H9 (cell line): ENCODE measurements at regions not wholly inside any gene's neighbourhood (a gene's known extent, or its start where the extent isn't known, plus 50 kb on each side); places are given as distances from the start of the nearest gene placed in this dataset.

Experiments used
- DNase-seq: peaks from one replicate; pipeline ENCODE4 v3.0.0-alpha.2; 2017
- H2AFZ ChIP-seq: one replicate; pipeline ENCODE4 v1.6.1; 2013; ENCODE audit warnings: mild to moderate bottlenecking, low read length, control low read depth, moderate library complexity
- H2AK5ac ChIP-seq: 2 replicates; pipeline ENCODE4 v1.6.1; 2013; ENCODE audit warnings: low read length, control low read depth, mixed read lengths; ENCODE audit not compliant: insufficient read length
- H2BK120ac ChIP-seq: one replicate; pipeline ENCODE4 v1.6.1; 2013; ENCODE audit warnings: low read depth, mild to moderate bottlenecking, low read length, control low read depth, inconsistent platforms; ENCODE audit not compliant: poor library complexity, severe bottlenecking
- H2BK12ac ChIP-seq: 2 replicates; pipeline ENCODE4 v1.6.1; 2013; ENCODE audit warnings: low read length, control low read depth, mixed read lengths, low read depth; ENCODE audit not compliant: insufficient read length
- H2BK15ac ChIP-seq: 2 replicates; pipeline ENCODE4 v1.6.1; 2013; ENCODE audit warnings: low read depth, low read length, control low read depth
- H2BK20ac ChIP-seq: one replicate; pipeline ENCODE4 v1.6.1; 2013; ENCODE audit warnings: low read depth, mild to moderate bottlenecking, low read length, control low read depth, inconsistent platforms; ENCODE audit not compliant: poor library complexity, severe bottlenecking
- H2BK5ac ChIP-seq: 2 replicates; pipeline ENCODE4 v1.6.1; 2013; ENCODE audit warnings: low read length, control low read depth, mixed read lengths; ENCODE audit not compliant: insufficient read length
- H3K14ac ChIP-seq: 2 replicates; pipeline ENCODE4 v1.6.1; 2013; ENCODE audit warnings: low read length, control low read depth; ENCODE audit not compliant: insufficient read depth
- H3K18ac ChIP-seq: 2 replicates; pipeline ENCODE4 v1.6.1; 2013; ENCODE audit warnings: low read depth, mild to moderate bottlenecking, mixed read lengths, low read length, control low read depth; ENCODE audit not compliant: insufficient read length
- H3K23ac ChIP-seq: 2 replicates; pipeline ENCODE4 v1.6.1; 2013; ENCODE audit warnings: low read length, control low read depth, mixed read lengths, low read depth; ENCODE audit not compliant: insufficient read length
- H3K23me2 ChIP-seq: 2 replicates; pipeline ENCODE4 v1.6.1; 2013; ENCODE audit warnings: low read depth, mild to moderate bottlenecking, mixed read lengths, low read length, control low read depth; ENCODE audit not compliant: insufficient read length, poor library complexity, severe bottlenecking
- H3K27ac ChIP-seq: 2 replicates; pipeline ENCODE4 v1.5.1; 2013; ENCODE audit warnings: low read length, control low read depth, mixed read lengths, low read depth; ENCODE audit not compliant: insufficient read length
- H3K27me3 ChIP-seq: 2 replicates; pipeline ENCODE4 v1.6.1; 2013; ENCODE audit warnings: low read length, control low read depth, inconsistent platforms; ENCODE audit not compliant: insufficient read depth
- H3K4ac ChIP-seq: 2 replicates; pipeline ENCODE4 v1.6.1; 2013; ENCODE audit warnings: low read depth, mild to moderate bottlenecking, control low read depth, inconsistent platforms, low read length, moderate library complexity
- H3K4me1 ChIP-seq: 2 replicates; pipeline ENCODE4 v1.6.1; 2013; ENCODE audit warnings: low read length, control low read depth, inconsistent platforms; ENCODE audit not compliant: insufficient read depth
- H3K4me2 ChIP-seq: 2 replicates; pipeline ENCODE4 v1.6.1; 2013; ENCODE audit warnings: low read length, control low read depth, mixed read lengths; ENCODE audit not compliant: insufficient read length, insufficient read depth
- H3K56ac ChIP-seq: 2 replicates; pipeline ENCODE4 v1.6.1; 2013; ENCODE audit warnings: low read depth, mild to moderate bottlenecking, mixed read lengths, low read length, control low read depth; ENCODE audit not compliant: insufficient read length
- H3K79me1 ChIP-seq: 2 replicates; pipeline ENCODE4 v1.6.1; 2013; ENCODE audit warnings: low read depth, mild to moderate bottlenecking, moderate library complexity, low read length, control low read depth, inconsistent platforms; ENCODE audit not compliant: insufficient read depth, poor library complexity, severe bottlenecking
- H3K79me2 ChIP-seq: 2 replicates; pipeline ENCODE4 v1.6.1; 2013; ENCODE audit warnings: low read length, control low read depth, inconsistent platforms; ENCODE audit not compliant: insufficient read depth
- H3K9ac ChIP-seq: 2 replicates; pipeline ENCODE4 v1.6.1; 2013; ENCODE audit warnings: low read length, control low read depth, mixed read lengths; ENCODE audit not compliant: insufficient read length; ENCODE audit errors: extremely low read depth
- H3K9me3 ChIP-seq: one replicate; pipeline ENCODE4 v1.6.1; 2013; ENCODE audit warnings: low read depth, low read length, inconsistent platforms; ENCODE audit not compliant: control insufficient read depth
- H3T11ph ChIP-seq: one replicate; pipeline ENCODE4 v1.6.1; 2013; ENCODE audit warnings: mild to moderate bottlenecking, low read length, control low read depth, inconsistent platforms
- H4K20me1 ChIP-seq: one replicate; pipeline ENCODE4 v1.6.1; 2013; ENCODE audit not compliant: control insufficient read depth, insufficient read length, insufficient read depth
- H4K5ac ChIP-seq: 2 replicates; pipeline ENCODE4 v1.6.1; 2013; ENCODE audit warnings: low read depth, mild to moderate bottlenecking, mixed read lengths, low read length, control low read depth; ENCODE audit not compliant: insufficient read length
- H4K8ac ChIP-seq: replicated peaks from 2 replicates; pipeline ENCODE4 v1.6.1; 2013; ENCODE audit warnings: low read length, control low read depth, mixed read lengths, low read depth; ENCODE audit not compliant: insufficient read length
- H4K91ac ChIP-seq: 2 replicates; pipeline ENCODE4 v1.6.1; 2013; ENCODE audit warnings: low read depth, mild to moderate bottlenecking, moderate library complexity, mixed read lengths, low read length, control low read depth; ENCODE audit not compliant: insufficient read length
- H3K27ac Mint-ChIP-seq, 3 experiments: 2 replicates in 2 of 3; 3 replicates in 1 of 3; pipeline ENCODE4 v1.8.0; 2020 to 2021; ENCODE audit warnings: mixed read lengths in 3 of 3, mild to moderate bottlenecking in 1 of 3, moderate library complexity in 1 of 3
- H3K27me3 Mint-ChIP-seq: 2 replicates; pipeline ENCODE4 v1.8.0; 2021; ENCODE audit warnings: low read depth, mild to moderate bottlenecking, moderate library complexity, mixed read lengths
- H3K36me3 Mint-ChIP-seq, 3 experiments: 2 replicates in 2 of 3; 3 replicates in 1 of 3; pipeline ENCODE4 v1.8.0; 2020 to 2021; ENCODE audit warnings: low read depth in 3 of 3, mixed read lengths in 3 of 3; ENCODE audit not compliant: insufficient read depth in 1 of 3
- H3K4me1 Mint-ChIP-seq, 2 experiments: 2 replicates each; pipeline ENCODE4 v1.8.0; 2020; ENCODE audit warnings: mixed read lengths in 2 of 2
- H3K4me3 Mint-ChIP-seq, 2 experiments: 2 replicates in 1 of 2; 3 replicates in 1 of 2; pipeline ENCODE4 v1.8.0; 2020 to 2021; ENCODE audit warnings: mild to moderate bottlenecking in 2 of 2, mixed read lengths in 2 of 2, moderate library complexity in 1 of 2
- H3K9me3 Mint-ChIP-seq, 2 experiments: 2 replicates in 1 of 2; 3 replicates in 1 of 2; pipeline ENCODE4 v1.8.0; 2020; ENCODE audit warnings: mild to moderate bottlenecking in 2 of 2, mixed read lengths in 2 of 2, moderate library complexity in 1 of 2
- WGBS: extraction: QIAGEN DNeasy Blood & Tissue Kit; methylation state at CpG from one replicate; pipeline ENCODE4 v1.1.7; 2013; ENCODE audit warnings: missing lambda C conversion rate, low lambda C conversion rate, mixed read lengths; ENCODE audit not compliant: insufficient read length; ENCODE audit errors: extremely low coverage; 5-methylcytosine and 5-hydroxymethylcytosine counted together
- TF ChIP-seq, protein P1 (sequence below): fragments of 200-600 bp; sonication (generic); conservative IDR thresholded peaks from 3 replicates; pipeline ENCODE4 v1.8.0; 2021; ENCODE audit warnings: antibody characterized with exemption, mild to moderate bottlenecking

DNA sequence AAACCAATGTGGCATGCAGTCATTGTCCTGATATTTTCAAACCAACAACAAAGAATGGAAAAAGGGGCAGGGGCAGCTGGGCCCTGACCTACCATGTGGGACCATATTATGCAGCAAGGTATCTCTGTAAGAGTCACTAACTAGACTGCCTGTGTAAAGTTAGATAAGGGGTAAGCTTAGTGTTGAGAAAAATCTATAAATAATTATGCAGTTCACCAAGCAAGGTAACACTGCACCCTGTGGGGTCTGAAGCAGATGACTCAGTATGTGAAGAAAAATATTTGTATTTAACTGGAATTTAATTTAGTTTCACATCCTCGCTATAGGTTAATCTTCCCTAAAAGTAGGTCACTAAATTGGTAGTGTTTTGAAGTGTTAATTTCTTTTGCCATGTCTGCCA, 99.3 kb downstream of the PPP1R3A start:
- Histone ChIP-seq H3T11ph (no peak overlapping the region), H4K91ac (no peak overlapping the region), H2AFZ (no peak overlapping the region), H3K4ac (no peak overlapping the region), H3K14ac (no peak overlapping the region), H3K4me1 (no peaks in the 10 kb centered on the region), H2BK12ac (no peak overlapping the region), H3K18ac (no peak overlapping the region), H3K56ac (no peak overlapping the region), H4K5ac (no peak overlapping the region), H3K9me3 (no peaks in the 10 kb centered on the region), H2BK20ac (no peak overlapping the region), H3K23ac (no peak overlapping the region), H3K4me2 (no peak overlapping the region), H3K79me2 (no peaks in the 10 kb centered on the region), H4K8ac (no peak overlapping the region), H3K27me3 (no peaks in the 10 kb centered on the region), H2AK5ac (no peak overlapping the region), H4K20me1 (no peaks in the 10 kb centered on the region), H3K23me2 (no peaks in the 10 kb centered on the region), H3K9ac (no peak overlapping the region), H2BK15ac (no peak overlapping the region), H2BK5ac (no peak overlapping the region), H3K79me1 (no peaks in the 10 kb centered on the region), H3K27ac (no peak overlapping the region), H2BK120ac (no peak overlapping the region)
- Mint-ChIP-seq H3K9me3 (no peaks in the 10 kb centered on the region), H3K4me1 (peaks cover 6 to 10% of the 10 kb centered on the region in 2 experiments), H3K36me3 (no peaks in the 10 kb centered on the region), H3K27ac (no peak overlapping the region; a peak in 1 of 7 replicates), H3K27me3 (no peaks in the 10 kb centered on the region), H3K4me3 (no peak overlapping the region)
- no peak for DNase-seq
- WGBS, result no CpG with 5 or more reads among the region's 1 CpG
- TF ChIP-seq, protein P1, sequence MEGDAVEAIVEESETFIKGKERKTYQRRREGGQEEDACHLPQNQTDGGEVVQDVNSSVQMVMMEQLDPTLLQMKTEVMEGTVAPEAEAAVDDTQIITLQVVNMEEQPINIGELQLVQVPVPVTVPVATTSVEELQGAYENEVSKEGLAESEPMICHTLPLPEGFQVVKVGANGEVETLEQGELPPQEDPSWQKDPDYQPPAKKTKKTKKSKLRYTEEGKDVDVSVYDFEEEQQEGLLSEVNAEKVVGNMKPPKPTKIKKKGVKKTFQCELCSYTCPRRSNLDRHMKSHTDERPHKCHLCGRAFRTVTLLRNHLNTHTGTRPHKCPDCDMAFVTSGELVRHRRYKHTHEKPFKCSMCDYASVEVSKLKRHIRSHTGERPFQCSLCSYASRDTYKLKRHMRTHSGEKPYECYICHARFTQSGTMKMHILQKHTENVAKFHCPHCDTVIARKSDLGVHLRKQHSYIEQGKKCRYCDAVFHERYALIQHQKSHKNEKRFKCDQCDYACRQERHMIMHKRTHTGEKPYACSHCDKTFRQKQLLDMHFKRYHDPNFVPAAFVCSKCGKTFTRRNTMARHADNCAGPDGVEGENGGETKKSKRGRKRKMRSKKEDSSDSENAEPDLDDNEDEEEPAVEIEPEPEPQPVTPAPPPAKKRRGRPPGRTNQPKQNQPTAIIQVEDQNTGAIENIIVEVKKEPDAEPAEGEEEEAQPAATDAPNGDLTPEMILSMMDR, result no peak
